ENCODE measurements at regions not wholly inside any gene's neighbourhood (a gene's known extent, or its start where the extent isn't known, plus 50 kb on each side); places are given as distances from the start of the nearest gene placed in this dataset.

DNA sequence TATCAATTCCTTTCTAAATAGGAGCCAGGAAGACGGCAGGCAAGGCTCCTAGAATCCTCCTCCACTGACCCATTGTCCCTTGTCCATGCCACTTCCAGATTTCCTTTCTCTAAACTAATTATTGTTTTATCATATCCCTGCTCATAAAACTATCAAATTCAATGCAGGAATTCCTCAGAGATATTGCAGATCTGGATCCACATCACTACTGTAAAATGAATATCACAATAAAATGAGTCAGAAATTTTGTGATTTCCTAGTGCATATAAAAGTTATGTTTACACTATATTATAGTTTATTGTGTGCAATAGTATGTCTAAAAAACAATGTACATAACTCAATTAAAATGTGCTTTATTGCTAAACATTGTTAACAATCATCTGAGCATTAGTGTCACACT lies 498.7 kb upstream of the NEGR1 start:
- TF ChIP-seq, protein P1, sequence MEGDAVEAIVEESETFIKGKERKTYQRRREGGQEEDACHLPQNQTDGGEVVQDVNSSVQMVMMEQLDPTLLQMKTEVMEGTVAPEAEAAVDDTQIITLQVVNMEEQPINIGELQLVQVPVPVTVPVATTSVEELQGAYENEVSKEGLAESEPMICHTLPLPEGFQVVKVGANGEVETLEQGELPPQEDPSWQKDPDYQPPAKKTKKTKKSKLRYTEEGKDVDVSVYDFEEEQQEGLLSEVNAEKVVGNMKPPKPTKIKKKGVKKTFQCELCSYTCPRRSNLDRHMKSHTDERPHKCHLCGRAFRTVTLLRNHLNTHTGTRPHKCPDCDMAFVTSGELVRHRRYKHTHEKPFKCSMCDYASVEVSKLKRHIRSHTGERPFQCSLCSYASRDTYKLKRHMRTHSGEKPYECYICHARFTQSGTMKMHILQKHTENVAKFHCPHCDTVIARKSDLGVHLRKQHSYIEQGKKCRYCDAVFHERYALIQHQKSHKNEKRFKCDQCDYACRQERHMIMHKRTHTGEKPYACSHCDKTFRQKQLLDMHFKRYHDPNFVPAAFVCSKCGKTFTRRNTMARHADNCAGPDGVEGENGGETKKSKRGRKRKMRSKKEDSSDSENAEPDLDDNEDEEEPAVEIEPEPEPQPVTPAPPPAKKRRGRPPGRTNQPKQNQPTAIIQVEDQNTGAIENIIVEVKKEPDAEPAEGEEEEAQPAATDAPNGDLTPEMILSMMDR (IDR thresholded peaks at IDR 0.05): no peak
- TF ChIP-seq EZH2 (IDR thresholded peaks at IDR 0.05; ENCODE audit: borderline replicate concordance, insufficient read depth, low read depth, low read length, poor library complexity, severe bottlenecking): no peak

Measured in B cell (primary cell).